Gastrocnemius medialis (tissue), 4 donors: ENCODE measurements at regions not wholly inside any gene's neighbourhood (a gene's known extent, or its start where the extent isn't known, plus 50 kb on each side); places are given as distances from the start of the nearest gene placed in this dataset.

Source experiments
- ATAC-seq, 2 donors: fragments of 150-250 bp; one replicate each; pipeline ENCODE4 v1.9.1; 2016
- DNase-seq, 2 donors: peaks; one replicate each; pipeline ENCODE4 v3.0.0-alpha.2; 2019
- H3K27ac ChIP-seq, 4 donors: fragments of 200-600 bp; sonication (generic); 1 replicate in 1 of 4; 2 replicates in 3 of 4; pipeline ENCODE4 v1.5.1; 2016 to 2018; ENCODE audit warnings: mild to moderate bottlenecking in 2 of 4, moderate library complexity in 1 of 4
- H3K27me3 ChIP-seq, 3 donors: fragments of 200-600 bp; sonication (generic) in 2 of 3; 1 replicate in 1 of 3; 2 replicates in 2 of 3; pipeline versions ENCODE4 v1.5.1 to v1.6.0; 2016 to 2019; ENCODE audit warnings: mild to moderate bottlenecking in 1 of 3, moderate library complexity in 1 of 3
- H3K36me3 ChIP-seq, 2 donors: fragments of 200-600 bp; sonication (generic) in 1 of 2; one replicate each; pipeline ENCODE4 v1.5.1; 2017 to 2018
- H3K4me1 ChIP-seq, 2 donors: fragments of 200-600 bp; sonication (generic) in 1 of 2; one replicate each; pipeline ENCODE4 v1.5.1; 2016 to 2017; ENCODE audit warnings: mild to moderate bottlenecking in 2 of 2
- H3K4me3 ChIP-seq, 4 donors: fragments of 200-600 bp; sonication (generic) in 3 of 4; 1 replicate in 1 of 4; 2 replicates in 3 of 4; pipeline ENCODE4 v1.5.1; 2016 to 2019; ENCODE audit warnings: mild to moderate bottlenecking in 2 of 4
- H3K9me3 ChIP-seq, 3 donors: fragments of 200-600 bp; sonication (generic) in 2 of 3; 1 replicate in 1 of 3; 2 replicates in 2 of 3; pipeline ENCODE4 v1.5.1; 2016 to 2019
- CTCF ChIP-seq, 5 experiments: fragments of 450-650 bp in 3 of 5; fragments of 200-600 bp in 2 of 5; sonication (generic) in 2 of 5; IDR thresholded peaks in 4 of 5; conservative IDR thresholded peaks in 1 of 5; 1 replicate in 4 of 5; 2 replicates in 1 of 5; pipeline ENCODE4 v1.5.1; 2016 to 2019; ENCODE audit warnings: antibody characterized with exemption in 5 of 5, mild to moderate bottlenecking in 3 of 5, moderate library complexity in 3 of 5
- POLR2A ChIP-seq, 2 donors: fragments of 450-650 bp; IDR thresholded peaks; one replicate each; pipeline ENCODE4 v1.6.1; 2017; ENCODE audit warnings: antibody characterized with exemption in 2 of 2, mild to moderate bottlenecking in 2 of 2, moderate library complexity in 2 of 2
- in situ Hi-C, 4 donors: fragments of 200-750 bp; cut with MboI; loops; one replicate each; pipeline versions ENCODE4 v1.15.0 to v1.8.0; 2017; ENCODE audit warnings: low sequenced_read_pairs in 4 of 4
- intact Hi-C: fragments of 100-400 bp; cut with DNase I; formaldehyde crosslinking; loops from one replicate; pipeline ENCODE4 v1.15.1; 2023; ENCODE audit warnings: low total_unique reads

- no peaks in the 10 kb centered on the region for H3K27me3 ChIP-seq
- ATAC-seq: no peak
- no peaks in the 10 kb centered on the region for H3K4me1 ChIP-seq
- no peak overlapping the region for H3K4me3 ChIP-seq
- no peaks in the 10 kb centered on the region for H3K36me3 ChIP-seq
- DNase-seq: no peak
- TF ChIP-seq POLR2A (IDR thresholded peaks at IDR 0.05) (no peak), CTCF (IDR thresholded peaks at IDR 0.05 in 4 of 5, conservative IDR thresholded peaks at IDR 0.05 in 1 of 5) (no peak)
- H3K9me3 ChIP-seq: no peaks in the 10 kb centered on the region
- intact Hi-C loops: no loop called here
- in situ Hi-C loops: no loop called here
- no peak overlapping the region for H3K27ac ChIP-seq
Observed at GRCh38 chr2:38224821-38225437, 149.0 kb upstream of the CYP1B1 start.

GRCh38 chr2:38224181-38224580, 148.2 kb upstream of the CYP1B1 start:
- Histone ChIP-seq H3K9me3 (no peaks in the 10 kb centered on the region), H3K27me3 (no peaks in the 10 kb centered on the region), H3K27ac (no peak overlapping the region), H3K36me3 (no peaks in the 10 kb centered on the region), H3K4me3 (no peak overlapping the region), H3K4me1 (no peaks in the 10 kb centered on the region)
- ATAC-seq: no peak
- DNase-seq: no peak
- in situ Hi-C loops: no loop called here
- no peak for TF ChIP-seq CTCF (IDR thresholded peaks at IDR 0.05 in 4 of 5, conservative IDR thresholded peaks at IDR 0.05 in 1 of 5)
- TF ChIP-seq POLR2A (IDR thresholded peaks at IDR 0.05): no peak
- intact Hi-C loops: no loop called here

GRCh38 chr2:38223256-38223655, 147.3 kb upstream of the CYP1B1 start:
- intact Hi-C loops: no loop called here
- Histone ChIP-seq H3K4me3 (no peak overlapping the region), H3K36me3 (no peaks in the 10 kb centered on the region), H3K27ac (no peak overlapping the region), H3K27me3 (peaks cover 0 to 2% (median 0%) of the 10 kb centered on the region in 3 donors), H3K4me1 (no peaks in the 10 kb centered on the region), H3K9me3 (no peaks in the 10 kb centered on the region)
- TF ChIP-seq POLR2A (IDR thresholded peaks at IDR 0.05) (no peak), CTCF (IDR thresholded peaks at IDR 0.05 in 4 of 5, conservative IDR thresholded peaks at IDR 0.05 in 1 of 5) (no peak)
- no peak for ATAC-seq
- in situ Hi-C loops: no loop called here
- DNase-seq: no peak

- H3K36me3 ChIP-seq: no peaks in the 10 kb centered on the region
- no peaks in the 10 kb centered on the region for H3K4me1 ChIP-seq
- DNase-seq (no peak), ATAC-seq (no peak)
- intact Hi-C loops (no loop called here), in situ Hi-C loops (no loop called here)
- H3K27me3 ChIP-seq: peaks cover 0 to 2% (median 0%) of the 10 kb centered on the region in 3 donors
- TF ChIP-seq POLR2A (IDR thresholded peaks at IDR 0.05) (no peak), CTCF (IDR thresholded peaks at IDR 0.05 in 4 of 5, conservative IDR thresholded peaks at IDR 0.05 in 1 of 5) (no peak)
- H3K4me3 ChIP-seq: no peak overlapping the region
- H3K9me3 ChIP-seq: no peaks in the 10 kb centered on the region
- H3K27ac ChIP-seq: no peak overlapping the region
Observed at GRCh38 chr2:38220164-38220563, 144.2 kb upstream of the CYP1B1 start.

GRCh38 chr2:38218995-38219394, 143.0 kb upstream of the CYP1B1 start:
- H3K36me3 ChIP-seq: no peaks in the 10 kb centered on the region
- in situ Hi-C loops: no loop called here
- H3K27me3 ChIP-seq: peaks cover 0 to 2% (median 0%) of the 10 kb centered on the region in 3 donors
- DNase-seq: no peak
- H3K4me3 ChIP-seq: no peak overlapping the region
- intact Hi-C loops: no loop called here
- no peak for ATAC-seq
- TF ChIP-seq POLR2A (IDR thresholded peaks at IDR 0.05) (no peak), CTCF (IDR thresholded peaks at IDR 0.05 in 4 of 5, conservative IDR thresholded peaks at IDR 0.05 in 1 of 5) (no peak)
- no peaks in the 10 kb centered on the region for H3K4me1 ChIP-seq
- H3K27ac ChIP-seq: no peak overlapping the region
- no peaks in the 10 kb centered on the region for H3K9me3 ChIP-seq
